ENCODE measurements at regions not wholly inside any gene's neighbourhood (a gene's known extent, or its start where the extent isn't known, plus 50 kb on each side); places are given as distances from the start of the nearest gene placed in this dataset.

- no peak for DNase-seq
Measured at GRCh38 chr12:124503305-124503704, 64.1 kb downstream of the NCOR2 start.

GRCh38 chr12:124502379-124502778 is 65.0 kb downstream of the NCOR2 start:
- DNase-seq, result no peak

- DNase-seq, result no peak
Measured at GRCh38 chr12:124501827-124502226, 65.6 kb downstream of the NCOR2 start.

GRCh38 chr12:124501112-124501561 is 66.3 kb downstream of the NCOR2 start:
- DNase-seq, result no peak

GRCh38 chr12:124499898-124500244 is 67.5 kb downstream of the NCOR2 start:
- DNase-seq, result no peak

GRCh38 chr12:124499190-124499753 is 68.1 kb downstream of the NCOR2 start:
- no peak for DNase-seq

GRCh38 chr12:124498275-124499189 is 68.9 kb downstream of the NCOR2 start:
- no peak for DNase-seq

GRCh38 chr12:124497658-124498057 is 69.8 kb downstream of the NCOR2 start:
- DNase-seq, result no peak

GRCh38 chr12:124497039-124497438 is 70.4 kb downstream of the NCOR2 start:
- DNase-seq, result no peak

GRCh38 chr12:124496584-124496983 is 70.8 kb downstream of the NCOR2 start:
- no peak for DNase-seq

GRCh38 chr12:124495194-124495983 is 72.0 kb downstream of the NCOR2 start:
- DNase-seq, result no peak

GRCh38 chr12:124494751-124495129 is 72.7 kb downstream of the NCOR2 start:
- DNase-seq, result no peak

GRCh38 chr12:124493809-124494750 is 73.3 kb downstream of the NCOR2 start:
- no peak for DNase-seq

GRCh38 chr12:124492879-124493808 is 74.3 kb downstream of the NCOR2 start:
- no peak for DNase-seq

GRCh38 chr12:124491856-124492420 is 75.5 kb downstream of the NCOR2 start:
- DNase-seq, result no peak

GRCh38 chr12:124491310-124491709 is 76.1 kb downstream of the NCOR2 start:
- DNase-seq, result no peak

- no peak for DNase-seq
Measured at GRCh38 chr12:124490584-124491305, 76.7 kb downstream of the NCOR2 start.

GRCh38 chr12:124489915-124490583 is 77.4 kb downstream of the NCOR2 start:
- no peak for DNase-seq

- no peak for DNase-seq
Measured at GRCh38 chr12:124489220-124489619, 78.2 kb downstream of the NCOR2 start.

- DNase-seq, result no peak
Measured at GRCh38 chr12:124488520-124488919, 78.9 kb downstream of the NCOR2 start.
